ENCODE measurements at regions not wholly inside any gene's neighbourhood (a gene's known extent, or its start where the extent isn't known, plus 50 kb on each side); places are given as distances from the start of the nearest gene placed in this dataset.

- 83 to 84% methylated on average over 8 of the region's 8 CpGs for WGBS, 2 donors
- TF ChIP-seq CTCF (IDR thresholded peaks at IDR 0.05) (no peak), POLR2A (IDR thresholded peaks at IDR 0.05) (no peak)
- intact Hi-C loops (cut with DNase I; ENCODE audit: low total_unique reads), result no loop called here
- no peak overlapping the region for H3K4me3 ChIP-seq (ENCODE audit: low read depth, poor library complexity, severe bottlenecking)
- DNase-seq (ENCODE audit: low spot score in 2 of 2), result no peak
Observed at GRCh38 chr5:6161257-6161656, 217.1 kb downstream of the MED10 start.

- intact Hi-C loops (cut with DNase I; ENCODE audit: low total_unique reads), result no loop called here
- H3K4me3 ChIP-seq (ENCODE audit: low read depth, poor library complexity, severe bottlenecking), result no peak overlapping the region
- TF ChIP-seq POLR2A (IDR thresholded peaks at IDR 0.05), result no peak
- no peak for TF ChIP-seq CTCF (IDR thresholded peaks at IDR 0.05)
- WGBS, 2 donors, result 35 to 47% methylated on average over 3 of the region's 3 CpGs
- no peak for DNase-seq (ENCODE audit: low spot score in 2 of 2)
Observed at GRCh38 chr5:6159832-6160430, 218.4 kb downstream of the MED10 start.

GRCh38 chr5:6158974-6159831 is 219.1 kb downstream of the MED10 start:
- DNase-seq (ENCODE audit: low spot score in 2 of 2), result no peak
- TF ChIP-seq POLR2A (IDR thresholded peaks at IDR 0.05) (no peak), CTCF (IDR thresholded peaks at IDR 0.05) (no peak)
- intact Hi-C loops (cut with DNase I; ENCODE audit: low total_unique reads), result no loop called here
- H3K4me3 ChIP-seq (ENCODE audit: low read depth, poor library complexity, severe bottlenecking), result no peak overlapping the region
- WGBS, 2 donors, result 45 to 48% methylated on average over 12 of the region's 12 CpGs

GRCh38 chr5:6154216-6154615 is 224.1 kb downstream of the MED10 start:
- intact Hi-C loops (cut with DNase I; ENCODE audit: low total_unique reads), result no loop called here
- DNase-seq (ENCODE audit: low spot score in 2 of 2), result no peak
- TF ChIP-seq POLR2A (IDR thresholded peaks at IDR 0.05) (no peak), CTCF (IDR thresholded peaks at IDR 0.05) (no peak)
- H3K4me3 ChIP-seq (ENCODE audit: low read depth, poor library complexity, severe bottlenecking), result no peak overlapping the region
- 82 to 84% methylated on average over 7 of the region's 7 CpGs for WGBS, 2 donors

GRCh38 chr5:6146271-6146670 is 232.1 kb downstream of the MED10 start:
- intact Hi-C loops (cut with DNase I; ENCODE audit: low total_unique reads), result no loop called here
- 78 to 83% methylated on average over 2 of the region's 2 CpGs for WGBS, 2 donors
- no peak overlapping the region for H3K4me3 ChIP-seq (ENCODE audit: low read depth, poor library complexity, severe bottlenecking)
- TF ChIP-seq CTCF (IDR thresholded peaks at IDR 0.05) (no peak), POLR2A (IDR thresholded peaks at IDR 0.05) (no peak)
- DNase-seq (ENCODE audit: low spot score in 2 of 2), result no peak
